Esophagus squamous epithelium (tissue), 5 donors: ENCODE measurements at regions not wholly inside any gene's neighbourhood (a gene's known extent, or its start where the extent isn't known, plus 50 kb on each side); places are given as distances from the start of the nearest gene placed in this dataset.

ENCODE experiments used
- DNase-seq: peaks from one replicate; lab custom pipeline; 2025; lab: John Stamatoyannopoulos, UW
- H3K27ac ChIP-seq, 4 donors: fragments of 200-600 bp; sonication (generic); one replicate each; pipeline ENCODE4 v1.5.1; 2016 to 2019; ENCODE audit warnings: mild to moderate bottlenecking in 1 of 4
- H3K27me3 ChIP-seq, 4 donors: fragments of 200-600 bp; sonication (generic); 1 replicate in 3 of 4; 2 replicates in 1 of 4; pipeline versions ENCODE4 v1.5.1 to v1.6.0; 2017 to 2021; ENCODE audit warnings: antibody characterized with exemption in 1 of 4
- H3K36me3 ChIP-seq, 3 donors: fragments of 200-600 bp; sonication (generic); one replicate each; pipeline ENCODE4 v1.5.1; 2016 to 2019
- H3K4me1 ChIP-seq, 3 donors: fragments of 200-600 bp; sonication (generic); one replicate each; pipeline ENCODE4 v1.5.1; 2017 to 2019
- H3K4me3 ChIP-seq, 4 donors: fragments of 200-600 bp; sonication (generic); 1 replicate in 3 of 4; 2 replicates in 1 of 4; pipeline ENCODE4 v1.5.1; 2016 to 2019; ENCODE audit warnings: mild to moderate bottlenecking in 2 of 4, moderate library complexity in 1 of 4
- H3K9me3 ChIP-seq, 3 donors: fragments of 200-600 bp; sonication (generic); one replicate each; pipeline ENCODE4 v1.5.1; 2016 to 2019
- CTCF ChIP-seq, 6 experiments: fragments of 450-650 bp in 4 of 6; fragments of 200-600 bp in 2 of 6; sonication (generic) in 2 of 6; IDR thresholded peaks; one replicate each; pipeline ENCODE4 v1.5.1; 2016 to 2019; ENCODE audit warnings: antibody characterized with exemption in 6 of 6, mild to moderate bottlenecking in 4 of 6, moderate library complexity in 4 of 6
- POLR2A ChIP-seq, 4 donors: fragments of 450-650 bp; IDR thresholded peaks; one replicate each; pipeline ENCODE4 v1.6.1; 2017; ENCODE audit warnings: antibody characterized with exemption in 4 of 4, mild to moderate bottlenecking in 4 of 4, moderate library complexity in 3 of 4
- WGBS, 2 donors: methylation state at CpG; one replicate each; pipeline ENCODE4 v1.1.5; 2018; 5-methylcytosine and 5-hydroxymethylcytosine counted together
- intact Hi-C: fragments of 100-400 bp; cut with DNase I; formaldehyde crosslinking; loops from one replicate; pipeline ENCODE4 v1.15.0; 2022
- donor health status: DM: yes; HTN: yes; CAD: no.

GRCh38 chr19:28489126-28489660, 723.8 kb downstream of the UQCRFS1 start:
- H3K36me3 ChIP-seq: no peaks in the 10 kb centered on the region
- DNase-seq: no peak
- no peaks in the 10 kb centered on the region for H3K4me1 ChIP-seq
- 65 to 77% methylated on average over 6 to 9 of the region's 9 CpGs for WGBS, 2 donors
- H3K27me3 ChIP-seq: no peaks in the 10 kb centered on the region
- H3K9me3 ChIP-seq: no peaks in the 10 kb centered on the region
- no peak overlapping the region for H3K27ac ChIP-seq
- TF ChIP-seq CTCF (IDR thresholded peaks at IDR 0.05) (no peak), POLR2A (IDR thresholded peaks at IDR 0.05) (no peak)
- intact Hi-C loops: no loop called here
- H3K4me3 ChIP-seq: no peak overlapping the region

- WGBS, 2 donors: 54 to 61% methylated on average over 5 to 6 of the region's 6 CpGs
- TF ChIP-seq POLR2A (IDR thresholded peaks at IDR 0.05) (no peak), CTCF (IDR thresholded peaks at IDR 0.05) (no peak)
- no peaks in the 10 kb centered on the region for H3K9me3 ChIP-seq
- intact Hi-C loops: no loop called here
- H3K27ac ChIP-seq: no peak overlapping the region
- H3K4me3 ChIP-seq: no peak overlapping the region
- H3K4me1 ChIP-seq: no peaks in the 10 kb centered on the region
- no peaks in the 10 kb centered on the region for H3K36me3 ChIP-seq
- no peak for DNase-seq
- H3K27me3 ChIP-seq: no peaks in the 10 kb centered on the region
These were observed 725.0 kb downstream of the UQCRFS1 start for GRCh38 chr19:28487999-28488398.

GRCh38 chr19:28486926-28487325, 726.0 kb downstream of the UQCRFS1 start:
- intact Hi-C loops: no loop called here
- Histone ChIP-seq H3K4me1 (no peaks in the 10 kb centered on the region), H3K4me3 (no peak overlapping the region), H3K27me3 (no peaks in the 10 kb centered on the region), H3K9me3 (no peaks in the 10 kb centered on the region), H3K36me3 (no peaks in the 10 kb centered on the region), H3K27ac (no peak overlapping the region)
- DNase-seq: no peak
- TF ChIP-seq POLR2A (IDR thresholded peaks at IDR 0.05) (no peak), CTCF (IDR thresholded peaks at IDR 0.05) (no peak)

- WGBS, 2 donors: 62 to 74% methylated on average over 3 of the region's 3 CpGs
- Histone ChIP-seq H3K27ac (no peak overlapping the region), H3K36me3 (no peaks in the 10 kb centered on the region), H3K4me3 (no peak overlapping the region), H3K27me3 (no peaks in the 10 kb centered on the region), H3K9me3 (no peaks in the 10 kb centered on the region), H3K4me1 (no peaks in the 10 kb centered on the region)
- DNase-seq: no peak
- TF ChIP-seq CTCF (IDR thresholded peaks at IDR 0.05) (no peak), POLR2A (IDR thresholded peaks at IDR 0.05) (no peak)
- intact Hi-C loops: no loop called here
These were observed 726.5 kb downstream of the UQCRFS1 start for GRCh38 chr19:28486473-28486872.

GRCh38 chr19:28485292-28485691, 727.7 kb downstream of the UQCRFS1 start:
- TF ChIP-seq CTCF (IDR thresholded peaks at IDR 0.05) (no peak), POLR2A (IDR thresholded peaks at IDR 0.05) (no peak)
- WGBS, 2 donors: 0 to 74% methylated on average over 1 to 9 of the region's 9 CpGs
- intact Hi-C loops: no loop called here
- Histone ChIP-seq H3K36me3 (no peaks in the 10 kb centered on the region), H3K4me1 (no peaks in the 10 kb centered on the region), H3K4me3 (no peak overlapping the region), H3K27me3 (no peaks in the 10 kb centered on the region), H3K9me3 (no peaks in the 10 kb centered on the region), H3K27ac (no peak overlapping the region)
- no peak for DNase-seq
